ENCODE measurements at regions not wholly inside any gene's neighbourhood (a gene's known extent, or its start where the extent isn't known, plus 50 kb on each side); places are given as distances from the start of the nearest gene placed in this dataset.

- H3K9ac ChIP-seq (ENCODE audit: control insufficient read depth, extremely low read depth, insufficient read depth, low read length), result no peak overlapping the region
- H3K27me3 ChIP-seq (ENCODE audit: control insufficient read depth, extremely low read depth, insufficient read depth, low read length), result no peaks in the 10 kb centered on the region
- no peaks in the 10 kb centered on the region for H3K79me2 ChIP-seq (ENCODE audit: control insufficient read depth, insufficient read depth, low read length)
- no peak overlapping the region for H2AFZ ChIP-seq (ENCODE audit: control insufficient read depth, low read length)
- dilution Hi-C loops (cut with MboI; ENCODE audit: extremely low pct_ligation_motif_present, low sequenced_read_pairs), result no loop called here
- H3K9me1 ChIP-seq (ENCODE audit: control insufficient read depth, extremely low read depth, insufficient read depth, low read length), result no peaks in the 10 kb centered on the region
- no peak for DNase-seq (ENCODE audit: low read depth, low spot score)
- H3K4me3 ChIP-seq (ENCODE audit: control insufficient read depth in 2 of 3, extremely low read depth in 1 of 3, insufficient read depth in 2 of 3, low read depth in 1 of 3, low read length in 3 of 3), result no peak overlapping the region
- H4K20me1 ChIP-seq (ENCODE audit: control insufficient read depth, extremely low read depth, insufficient read depth, low read length), result no peaks in the 10 kb centered on the region
- TF ChIP-seq EZH2 (IDR thresholded peaks at IDR 0.05; ENCODE audit: low read length) (no peak), CTCF (optimal IDR thresholded peaks at IDR 0.05 in 1 of 3, IDR thresholded peaks at IDR 0.05 in 1 of 3, conservative IDR thresholded peaks at IDR 0.05 in 1 of 3; ENCODE audit: extremely low read depth in 1 of 3, insufficient read depth in 2 of 3, low read length in 3 of 3) (no peak)
- H3K36me3 ChIP-seq (ENCODE audit: control insufficient read depth in 2 of 2, extremely low read depth in 1 of 2, insufficient read depth in 2 of 2, low read length in 2 of 2), result no peaks in the 10 kb centered on the region
- no peak overlapping the region for H3K27ac ChIP-seq (ENCODE audit: control insufficient read depth, insufficient read depth, low read length)
- no peaks in the 10 kb centered on the region for H3K4me1 ChIP-seq (ENCODE audit: control insufficient read depth, extremely low read depth, insufficient read depth, low read length)
- FAIRE-seq, result no peak
- H3K4me2 ChIP-seq (ENCODE audit: control insufficient read depth, extremely low read depth, insufficient read depth, low read depth, low read length), result no peak overlapping the region
- H3K9me3 ChIP-seq (ENCODE audit: control insufficient read depth, low read depth, low read length), result no peaks in the 10 kb centered on the region
Measured at GRCh38 chr16:63938661-63939060, 1183.2 kb downstream of the CDH11 start.

- Histone ChIP-seq H2AFZ (ENCODE audit: control insufficient read depth, low read length) (no peak overlapping the region), H3K9me3 (ENCODE audit: control insufficient read depth, low read depth, low read length) (no peaks in the 10 kb centered on the region), H3K79me2 (ENCODE audit: control insufficient read depth, insufficient read depth, low read length) (no peaks in the 10 kb centered on the region), H3K27me3 (ENCODE audit: control insufficient read depth, extremely low read depth, insufficient read depth, low read length) (no peaks in the 10 kb centered on the region), H3K27ac (ENCODE audit: control insufficient read depth, insufficient read depth, low read length) (no peak overlapping the region), H3K9ac (ENCODE audit: control insufficient read depth, extremely low read depth, insufficient read depth, low read length) (no peak overlapping the region), H3K4me3 (ENCODE audit: control insufficient read depth in 2 of 3, extremely low read depth in 1 of 3, insufficient read depth in 2 of 3, low read depth in 1 of 3, low read length in 3 of 3) (no peak overlapping the region), H3K4me1 (ENCODE audit: control insufficient read depth, extremely low read depth, insufficient read depth, low read length) (no peaks in the 10 kb centered on the region), H3K9me1 (ENCODE audit: control insufficient read depth, extremely low read depth, insufficient read depth, low read length) (no peaks in the 10 kb centered on the region), H3K36me3 (ENCODE audit: control insufficient read depth in 2 of 2, extremely low read depth in 1 of 2, insufficient read depth in 2 of 2, low read length in 2 of 2) (no peaks in the 10 kb centered on the region), H3K4me2 (ENCODE audit: control insufficient read depth, extremely low read depth, insufficient read depth, low read depth, low read length) (no peak overlapping the region), H4K20me1 (ENCODE audit: control insufficient read depth, extremely low read depth, insufficient read depth, low read length) (no peaks in the 10 kb centered on the region)
- no peak for TF ChIP-seq EZH2 (IDR thresholded peaks at IDR 0.05; ENCODE audit: low read length)
- no peak for TF ChIP-seq CTCF (optimal IDR thresholded peaks at IDR 0.05 in 1 of 3, IDR thresholded peaks at IDR 0.05 in 1 of 3, conservative IDR thresholded peaks at IDR 0.05 in 1 of 3; ENCODE audit: extremely low read depth in 1 of 3, insufficient read depth in 2 of 3, low read length in 3 of 3)
- dilution Hi-C loops (cut with MboI; ENCODE audit: extremely low pct_ligation_motif_present, low sequenced_read_pairs), result no loop called here
- FAIRE-seq (no peak), DNase-seq (ENCODE audit: low read depth, low spot score) (no peak)
Measured at GRCh38 chr16:63933841-63934240, 1188.0 kb downstream of the CDH11 start.

Measured in keratinocyte (primary cell).